ENCODE measurements at regions not wholly inside any gene's neighbourhood (a gene's known extent, or its start where the extent isn't known, plus 50 kb on each side); places are given as distances from the start of the nearest gene placed in this dataset.

DNA sequence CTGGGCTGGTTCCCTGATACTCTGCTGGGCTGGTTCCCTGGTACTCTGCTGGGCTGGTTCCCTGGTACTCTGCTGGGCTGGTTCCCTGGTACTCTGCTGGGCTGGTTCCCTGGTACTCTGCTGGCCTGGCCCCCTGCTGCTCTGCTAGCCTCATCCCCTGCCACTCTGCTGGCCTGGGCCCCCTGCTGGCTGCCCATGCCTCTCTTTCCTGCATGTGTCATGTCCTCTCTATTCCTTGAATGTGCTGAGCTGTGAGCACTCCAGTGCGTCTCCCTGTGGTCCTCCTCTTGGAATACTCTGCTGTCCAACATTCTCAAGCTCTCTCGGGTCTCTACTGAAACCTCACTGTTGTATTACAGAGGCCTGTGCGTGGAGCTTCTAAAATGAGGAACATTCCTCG lies 216.3 kb downstream of the RNF144A start:
- H3K27me3 Mint-ChIP-seq (ENCODE audit: low read depth), result no peaks in the 10 kb centered on the region
- Histone ChIP-seq H3K27me3 (ENCODE audit: insufficient read depth, low read length) (no peaks in the 10 kb centered on the region), H4K20me1 (ENCODE audit: control insufficient read depth, insufficient read depth, insufficient read length) (no peaks in the 10 kb centered on the region), H4K91ac (ENCODE audit: insufficient read length, low read depth, low read length) (no peak overlapping the region), H4K5ac (ENCODE audit: insufficient read length, low read depth, low read length) (no peak overlapping the region), H3K79me1 (ENCODE audit: insufficient read depth, low read depth, low read length, poor library complexity, severe bottlenecking) (no peaks in the 10 kb centered on the region), H3K79me2 (ENCODE audit: insufficient read depth, low read length) (no peaks in the 10 kb centered on the region), H2BK12ac (ENCODE audit: insufficient read length, low read depth, low read length) (no peak overlapping the region), H2AFZ (ENCODE audit: low read length) (no peak overlapping the region), H2BK5ac (ENCODE audit: insufficient read length, low read length) (no peak overlapping the region), H3K56ac (ENCODE audit: insufficient read length, low read depth, low read length) (no peak overlapping the region), H3K9me3 (ENCODE audit: control insufficient read depth, low read depth, low read length) (no peaks in the 10 kb centered on the region), H2AK5ac (ENCODE audit: insufficient read length, low read length) (no peak overlapping the region), H3K4me1 (ENCODE audit: insufficient read depth, low read length) (no peaks in the 10 kb centered on the region; the same call in 1 of the 2 replicates), H3K23me2 (ENCODE audit: insufficient read length, low read depth, low read length, poor library complexity, severe bottlenecking) (no peaks in the 10 kb centered on the region), H3K27ac (ENCODE audit: insufficient read length, low read depth, low read length) (no peak overlapping the region), H3K9ac (ENCODE audit: extremely low read depth, insufficient read length, low read length) (no peak overlapping the region), H2BK120ac (ENCODE audit: low read depth, low read length, poor library complexity, severe bottlenecking) (no peak overlapping the region), H3K23ac (ENCODE audit: insufficient read length, low read depth, low read length) (no peak overlapping the region), H3K14ac (ENCODE audit: insufficient read depth, low read length) (no peak overlapping the region), H3K4me2 (ENCODE audit: insufficient read depth, insufficient read length, low read length) (no peak overlapping the region), H2BK15ac (ENCODE audit: low read depth, low read length) (no peak overlapping the region), H3T11ph (ENCODE audit: low read length) (no peak overlapping the region), H2BK20ac (ENCODE audit: low read depth, low read length, poor library complexity, severe bottlenecking) (no peak overlapping the region), H4K8ac (replicated peaks; ENCODE audit: insufficient read length, low read depth, low read length) (no peak overlapping the region), H3K4ac (ENCODE audit: low read depth, low read length) (no peak overlapping the region), H3K18ac (ENCODE audit: insufficient read length, low read depth, low read length) (no peak overlapping the region)
- peak; percentile 41 for DNase-seq
- H3K36me3 Mint-ChIP-seq (ENCODE audit: insufficient read depth in 1 of 3, low read depth in 3 of 3), result peaks cover 0 to 1% (median under 1%) of the 10 kb centered on the region in 3 experiments; a peak in 4 of 7 replicates
- H3K9me3 Mint-ChIP-seq, result peaks cover under 1 to 1% of the 10 kb centered on the region in 2 experiments; a peak in 4 of 5 replicates
- peak overlapping the region in 1 of 3 experiments; percentile 65; a peak in 1 of 7 replicates for H3K27ac Mint-ChIP-seq
- WGBS (ENCODE audit: extremely low coverage, insufficient read length, low lambda C conversion rate), result no CpG with 5 or more reads among the region's 4 CpGs
- no peak overlapping the region for H3K4me3 Mint-ChIP-seq
- peaks cover 0 to 8% of the 10 kb centered on the region in 2 experiments; a peak in 2 of 4 replicates for H3K4me1 Mint-ChIP-seq
- TF ChIP-seq, protein P1, sequence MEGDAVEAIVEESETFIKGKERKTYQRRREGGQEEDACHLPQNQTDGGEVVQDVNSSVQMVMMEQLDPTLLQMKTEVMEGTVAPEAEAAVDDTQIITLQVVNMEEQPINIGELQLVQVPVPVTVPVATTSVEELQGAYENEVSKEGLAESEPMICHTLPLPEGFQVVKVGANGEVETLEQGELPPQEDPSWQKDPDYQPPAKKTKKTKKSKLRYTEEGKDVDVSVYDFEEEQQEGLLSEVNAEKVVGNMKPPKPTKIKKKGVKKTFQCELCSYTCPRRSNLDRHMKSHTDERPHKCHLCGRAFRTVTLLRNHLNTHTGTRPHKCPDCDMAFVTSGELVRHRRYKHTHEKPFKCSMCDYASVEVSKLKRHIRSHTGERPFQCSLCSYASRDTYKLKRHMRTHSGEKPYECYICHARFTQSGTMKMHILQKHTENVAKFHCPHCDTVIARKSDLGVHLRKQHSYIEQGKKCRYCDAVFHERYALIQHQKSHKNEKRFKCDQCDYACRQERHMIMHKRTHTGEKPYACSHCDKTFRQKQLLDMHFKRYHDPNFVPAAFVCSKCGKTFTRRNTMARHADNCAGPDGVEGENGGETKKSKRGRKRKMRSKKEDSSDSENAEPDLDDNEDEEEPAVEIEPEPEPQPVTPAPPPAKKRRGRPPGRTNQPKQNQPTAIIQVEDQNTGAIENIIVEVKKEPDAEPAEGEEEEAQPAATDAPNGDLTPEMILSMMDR (conservative IDR thresholded peaks at IDR 0.05), result no peak; the same call in 2 of the 3 replicates

All from H9 (cell line).